ENCODE measurements at regions not wholly inside any gene's neighbourhood (a gene's known extent, or its start where the extent isn't known, plus 50 kb on each side); places are given as distances from the start of the nearest gene placed in this dataset.

DNA sequence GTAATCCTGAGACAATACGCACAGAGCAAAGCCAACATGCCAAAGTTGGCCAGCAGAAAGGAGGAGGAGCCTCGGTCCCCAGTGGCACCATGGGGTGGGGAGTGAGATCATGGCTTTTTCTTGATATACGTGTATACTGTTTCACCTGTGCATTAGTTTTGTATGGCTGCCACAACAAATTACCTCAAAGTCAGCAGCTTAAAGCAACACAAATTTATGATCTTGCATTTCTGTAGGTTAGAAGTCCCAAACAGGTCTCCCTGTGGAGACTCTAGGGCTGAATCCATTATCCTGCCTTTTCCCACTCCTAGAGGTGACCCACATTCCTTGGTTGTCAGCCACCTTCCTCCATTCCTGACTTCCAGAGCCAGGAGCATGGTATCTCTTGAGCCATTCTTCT, 176.9 kb upstream of the NSMCE3 start:
- no peak for DNase-seq
- Histone ChIP-seq H3K36me3 (ENCODE audit: insufficient read depth, low read length) (no peaks in the 10 kb centered on the region), H3K9me3 (ENCODE audit: control insufficient read depth in 1 of 2, low read length in 2 of 2) (no peaks in the 10 kb centered on the region), H3K4me1 (ENCODE audit: insufficient read depth, low read length) (no peaks in the 10 kb centered on the region), H3K4me3 (ENCODE audit: low read length in 2 of 2) (no peak overlapping the region), H3K27ac (ENCODE audit: low read depth, low read length) (no peak overlapping the region), H3K27me3 (ENCODE audit: insufficient read depth, low read length) (no peaks in the 10 kb centered on the region)
- H3K27ac Mint-ChIP-seq: no peak overlapping the region
- CTCF ChIA-PET (ENCODE audit: partially characterized antibody): no interaction called here
- H3K4me3 Mint-ChIP-seq: no peak overlapping the region
- H3K4me1 Mint-ChIP-seq: no peaks in the 10 kb centered on the region
- POLR2A ChIA-PET (ENCODE audit: partially characterized antibody): no interaction called here
- intact Hi-C loops (cut with micrococcal nuclease): no loop called here
- peaks cover 0 to 2% (median 0%) of the 10 kb centered on the region in 8 donors for H3K9me3 Mint-ChIP-seq
- no peaks in the 10 kb centered on the region for H3K27me3 Mint-ChIP-seq
- no peaks in the 10 kb centered on the region for H3K36me3 Mint-ChIP-seq

- H3K27ac ChIP-seq (ENCODE audit: low read depth, low read length): no peak overlapping the region
- no peaks in the 10 kb centered on the region for H3K4me1 Mint-ChIP-seq
- no peaks in the 10 kb centered on the region for H3K9me3 Mint-ChIP-seq
- no peaks in the 10 kb centered on the region for H3K9me3 ChIP-seq (ENCODE audit: control insufficient read depth in 1 of 2, low read length in 2 of 2)
- H3K27ac Mint-ChIP-seq: no peak overlapping the region
- no peaks in the 10 kb centered on the region for H3K4me1 ChIP-seq (ENCODE audit: insufficient read depth, low read length)
- DNase-seq: no peak
- H3K27me3 Mint-ChIP-seq: no peaks in the 10 kb centered on the region
- CTCF ChIA-PET (ENCODE audit: partially characterized antibody): no interaction called here
- H3K4me3 ChIP-seq (ENCODE audit: low read length in 2 of 2): no peak overlapping the region
- no peaks in the 10 kb centered on the region for H3K27me3 ChIP-seq (ENCODE audit: insufficient read depth, low read length)
- POLR2A ChIA-PET (ENCODE audit: partially characterized antibody): no interaction called here
- no peaks in the 10 kb centered on the region for H3K36me3 Mint-ChIP-seq
- no peak overlapping the region for H3K4me3 Mint-ChIP-seq
- intact Hi-C loops (cut with micrococcal nuclease): no loop called here
- no peaks in the 10 kb centered on the region for H3K36me3 ChIP-seq (ENCODE audit: insufficient read depth, low read length)
Measured at GRCh38 chr15:29442532-29442931, 172.9 kb upstream of the NSMCE3 start.

- Mint-ChIP-seq H3K9me3 (no peaks in the 10 kb centered on the region), H3K4me1 (no peaks in the 10 kb centered on the region), H3K4me3 (no peak overlapping the region), H3K27me3 (no peaks in the 10 kb centered on the region), H3K36me3 (no peaks in the 10 kb centered on the region), H3K27ac (peak overlapping the region in 1 of 7 donors; percentile 32)
- no peaks in the 10 kb centered on the region for H3K9me3 ChIP-seq (ENCODE audit: control insufficient read depth in 1 of 2, low read length in 2 of 2)
- no peaks in the 10 kb centered on the region for H3K27me3 ChIP-seq (ENCODE audit: insufficient read depth, low read length)
- intact Hi-C loops (cut with micrococcal nuclease): no loop called here
- H3K4me3 ChIP-seq (ENCODE audit: low read length in 2 of 2): no peak overlapping the region
- H3K27ac ChIP-seq (ENCODE audit: low read depth, low read length): no peak overlapping the region
- H3K36me3 ChIP-seq (ENCODE audit: insufficient read depth, low read length): no peaks in the 10 kb centered on the region
- CTCF ChIA-PET (ENCODE audit: partially characterized antibody): no interaction called here
- POLR2A ChIA-PET (ENCODE audit: partially characterized antibody): no interaction called here
- H3K4me1 ChIP-seq (ENCODE audit: insufficient read depth, low read length): no peaks in the 10 kb centered on the region
- DNase-seq: no peak
Measured at GRCh38 chr15:29440541-29440940, 170.9 kb upstream of the NSMCE3 start.

GRCh38 chr15:29438703-29439055, 169.1 kb upstream of the NSMCE3 start:
- no peaks in the 10 kb centered on the region for H3K9me3 Mint-ChIP-seq
- H3K36me3 ChIP-seq (ENCODE audit: insufficient read depth, low read length): no peaks in the 10 kb centered on the region
- CTCF ChIA-PET (ENCODE audit: partially characterized antibody): no interaction called here
- H3K4me3 Mint-ChIP-seq: no peak overlapping the region
- H3K4me1 Mint-ChIP-seq: no peaks in the 10 kb centered on the region
- H3K27ac ChIP-seq (ENCODE audit: low read depth, low read length): no peak overlapping the region
- intact Hi-C loops (cut with micrococcal nuclease): no loop called here
- peaks cover 0 to 8% of the 10 kb centered on the region in 2 donors for H3K27me3 Mint-ChIP-seq
- DNase-seq: no peak
- POLR2A ChIA-PET (ENCODE audit: partially characterized antibody): no interaction called here
- no peak overlapping the region for H3K27ac Mint-ChIP-seq
- H3K27me3 ChIP-seq (ENCODE audit: insufficient read depth, low read length): no peaks in the 10 kb centered on the region
- H3K36me3 Mint-ChIP-seq: no peaks in the 10 kb centered on the region
- no peak overlapping the region for H3K4me3 ChIP-seq (ENCODE audit: low read length in 2 of 2)
- no peaks in the 10 kb centered on the region for H3K9me3 ChIP-seq (ENCODE audit: control insufficient read depth in 1 of 2, low read length in 2 of 2)
- no peaks in the 10 kb centered on the region for H3K4me1 ChIP-seq (ENCODE audit: insufficient read depth, low read length)

GRCh38 chr15:29437888-29438702, 168.5 kb upstream of the NSMCE3 start:
- no peak overlapping the region for H3K4me3 ChIP-seq (ENCODE audit: low read length in 2 of 2)
- H3K27ac ChIP-seq (ENCODE audit: low read depth, low read length): no peak overlapping the region
- POLR2A ChIA-PET (ENCODE audit: partially characterized antibody): no interaction called here
- H3K36me3 ChIP-seq (ENCODE audit: insufficient read depth, low read length): no peaks in the 10 kb centered on the region
- Mint-ChIP-seq H3K27me3 (peaks cover 0 to 9% of the 10 kb centered on the region in 2 donors), H3K4me3 (no peak overlapping the region), H3K36me3 (no peaks in the 10 kb centered on the region), H3K9me3 (no peaks in the 10 kb centered on the region), H3K27ac (no peak overlapping the region), H3K4me1 (no peaks in the 10 kb centered on the region)
- intact Hi-C loops (cut with micrococcal nuclease): no loop called here
- no peak for DNase-seq
- CTCF ChIA-PET (ENCODE audit: partially characterized antibody): no interaction called here
- H3K27me3 ChIP-seq (ENCODE audit: insufficient read depth, low read length): no peaks in the 10 kb centered on the region
- H3K4me1 ChIP-seq (ENCODE audit: insufficient read depth, low read length): no peaks in the 10 kb centered on the region
- H3K9me3 ChIP-seq (ENCODE audit: control insufficient read depth in 1 of 2, low read length in 2 of 2): no peaks in the 10 kb centered on the region

DNA sequence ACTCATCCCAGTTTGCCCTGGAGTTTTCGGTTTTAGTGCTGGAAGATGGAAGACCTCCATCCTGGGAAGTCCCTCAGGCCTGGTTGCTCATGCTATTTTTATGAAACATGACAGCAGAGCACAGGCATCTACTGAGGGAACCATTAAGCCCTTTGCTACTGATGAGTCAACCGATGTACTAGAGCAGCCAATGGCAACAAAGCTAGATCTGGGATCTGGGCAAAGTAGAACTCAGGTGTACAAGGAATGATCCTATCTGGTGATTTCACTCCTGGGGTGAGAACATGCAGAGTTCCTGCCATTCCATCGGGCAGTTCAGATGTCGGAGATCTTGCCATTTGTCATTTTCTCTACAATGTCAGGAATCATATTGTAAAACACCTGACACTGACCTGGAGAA, 166.2 kb upstream of the NSMCE3 start:
- H3K9me3 ChIP-seq (ENCODE audit: control insufficient read depth in 1 of 2, low read length in 2 of 2): no peaks in the 10 kb centered on the region
- Mint-ChIP-seq H3K36me3 (no peaks in the 10 kb centered on the region), H3K27me3 (peaks cover 1 to 16% of the 10 kb centered on the region in 2 donors), H3K27ac (no peak overlapping the region), H3K4me3 (no peak overlapping the region), H3K9me3 (no peaks in the 10 kb centered on the region), H3K4me1 (no peaks in the 10 kb centered on the region)
- ChIA-PET POLR2A (ENCODE audit: partially characterized antibody) (no interaction called here), CTCF (ENCODE audit: partially characterized antibody) (no interaction called here)
- intact Hi-C loops (cut with micrococcal nuclease): no loop called here
- no peaks in the 10 kb centered on the region for H3K27me3 ChIP-seq (ENCODE audit: insufficient read depth, low read length)
- H3K27ac ChIP-seq (ENCODE audit: low read depth, low read length): no peak overlapping the region
- H3K4me3 ChIP-seq (ENCODE audit: low read length in 2 of 2): no peak overlapping the region
- no peak for DNase-seq
- H3K36me3 ChIP-seq (ENCODE audit: insufficient read depth, low read length): no peaks in the 10 kb centered on the region
- no peaks in the 10 kb centered on the region for H3K4me1 ChIP-seq (ENCODE audit: insufficient read depth, low read length)

DNA sequence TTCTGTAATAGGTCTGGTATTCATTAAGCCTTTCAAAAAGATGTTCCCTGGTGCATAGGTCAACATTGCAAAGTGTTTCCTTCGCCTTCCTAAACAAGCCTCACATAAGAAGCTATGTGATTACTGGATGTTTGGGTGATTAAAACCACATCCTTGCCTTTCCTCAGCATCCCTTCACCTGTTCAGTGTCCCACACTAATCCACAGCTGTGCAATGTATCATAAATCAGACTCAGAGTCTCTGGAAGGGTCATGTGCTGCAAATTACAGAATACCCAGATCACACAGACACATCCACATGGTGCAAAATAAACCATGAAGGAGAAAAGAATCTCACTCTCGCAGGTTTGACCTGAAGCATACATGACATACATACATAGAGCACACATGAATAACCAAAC, 164.7 kb upstream of the NSMCE3 start:
- Histone ChIP-seq H3K36me3 (ENCODE audit: insufficient read depth, low read length) (no peaks in the 10 kb centered on the region), H3K27ac (ENCODE audit: low read depth, low read length) (no peak overlapping the region), H3K4me1 (ENCODE audit: insufficient read depth, low read length) (no peaks in the 10 kb centered on the region), H3K9me3 (ENCODE audit: control insufficient read depth in 1 of 2, low read length in 2 of 2) (no peaks in the 10 kb centered on the region), H3K4me3 (ENCODE audit: low read length in 2 of 2) (no peak overlapping the region), H3K27me3 (ENCODE audit: insufficient read depth, low read length) (no peaks in the 10 kb centered on the region)
- peaks cover 1 to 19% of the 10 kb centered on the region in 2 donors for H3K27me3 Mint-ChIP-seq
- H3K27ac Mint-ChIP-seq: no peak overlapping the region
- ChIA-PET CTCF (ENCODE audit: partially characterized antibody) (no interaction called here), POLR2A (ENCODE audit: partially characterized antibody) (no interaction called here)
- intact Hi-C loops (cut with micrococcal nuclease): no loop called here
- no peaks in the 10 kb centered on the region for H3K36me3 Mint-ChIP-seq
- no peak overlapping the region for H3K4me3 Mint-ChIP-seq
- no peaks in the 10 kb centered on the region for H3K4me1 Mint-ChIP-seq
- H3K9me3 Mint-ChIP-seq: no peaks in the 10 kb centered on the region
- DNase-seq: no peak

Measured in CD4-positive, alpha-beta memory T cell (primary cell).